Adipocyte (in vitro differentiated cells): ENCODE measurements at regions not wholly inside any gene's neighbourhood (a gene's known extent, or its start where the extent isn't known, plus 50 kb on each side); places are given as distances from the start of the nearest gene placed in this dataset.

ENCODE experiments used
- DNase-seq: peaks from one replicate; pipeline ENCODE4 v3.0.0-alpha.2; 2015; ENCODE audit warnings: low read depth
- H3K27me3 ChIP-seq: replicated peaks from 2 replicates; pipeline ENCODE4 v1.7.0; 2013; ENCODE audit warnings: mild to moderate bottlenecking, low read length, moderate library complexity; ENCODE audit not compliant: control insufficient read depth, insufficient read depth
- H3K36me3 ChIP-seq: 2 replicates; pipeline ENCODE4 v1.7.0; 2013; ENCODE audit warnings: low read length, mild to moderate bottlenecking, moderate library complexity; ENCODE audit not compliant: control insufficient read depth, insufficient read depth, severe bottlenecking
- H3K4me1 ChIP-seq: 2 replicates; pipeline ENCODE4 v1.7.0; 2013; ENCODE audit warnings: mild to moderate bottlenecking, low read length, moderate library complexity; ENCODE audit not compliant: control insufficient read depth, insufficient read depth
- H3K4me3 ChIP-seq: 2 replicates; pipeline ENCODE4 v1.7.0; 2013; ENCODE audit warnings: mild to moderate bottlenecking, low read length, moderate library complexity
- H3K9ac ChIP-seq: 2 replicates; pipeline ENCODE4 v1.7.0; 2013; ENCODE audit warnings: mild to moderate bottlenecking, low read length, moderate library complexity
- H3K9me3 ChIP-seq: 2 replicates; pipeline ENCODE4 v1.7.0; 2013; ENCODE audit warnings: mild to moderate bottlenecking, low read length, moderate library complexity; ENCODE audit not compliant: control insufficient read depth

DNA sequence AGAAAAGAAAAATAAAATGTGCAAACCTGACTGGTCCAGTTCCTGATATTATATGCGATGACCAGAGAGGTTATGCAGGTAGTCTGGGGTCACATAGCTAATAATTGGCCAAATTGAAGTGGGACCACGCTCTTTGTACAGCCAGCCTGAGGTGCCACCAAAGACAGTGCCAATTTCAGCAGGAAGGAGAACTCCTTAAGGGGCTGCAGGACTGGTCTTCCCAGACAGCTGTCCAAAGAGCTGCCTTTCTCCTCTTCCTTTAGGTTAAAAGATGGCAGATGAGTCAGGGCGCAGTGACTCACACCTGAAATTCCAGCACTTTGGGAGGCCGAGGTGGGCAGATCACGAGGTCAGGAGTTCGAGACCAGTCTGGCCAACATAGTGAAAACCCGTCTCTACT is 95.5 kb downstream of the ACKR3 start:
- peaks cover 6% of the 10 kb centered on the region for H3K27me3 ChIP-seq
- H3K36me3 ChIP-seq = no peaks in the 10 kb centered on the region
- DNase-seq = no peak
- H3K9ac ChIP-seq = no peak overlapping the region
- H3K4me3 ChIP-seq = no peak overlapping the region
- peaks cover 55% of the 10 kb centered on the region for H3K4me1 ChIP-seq
- peaks cover 13% of the 10 kb centered on the region for H3K9me3 ChIP-seq

DNA sequence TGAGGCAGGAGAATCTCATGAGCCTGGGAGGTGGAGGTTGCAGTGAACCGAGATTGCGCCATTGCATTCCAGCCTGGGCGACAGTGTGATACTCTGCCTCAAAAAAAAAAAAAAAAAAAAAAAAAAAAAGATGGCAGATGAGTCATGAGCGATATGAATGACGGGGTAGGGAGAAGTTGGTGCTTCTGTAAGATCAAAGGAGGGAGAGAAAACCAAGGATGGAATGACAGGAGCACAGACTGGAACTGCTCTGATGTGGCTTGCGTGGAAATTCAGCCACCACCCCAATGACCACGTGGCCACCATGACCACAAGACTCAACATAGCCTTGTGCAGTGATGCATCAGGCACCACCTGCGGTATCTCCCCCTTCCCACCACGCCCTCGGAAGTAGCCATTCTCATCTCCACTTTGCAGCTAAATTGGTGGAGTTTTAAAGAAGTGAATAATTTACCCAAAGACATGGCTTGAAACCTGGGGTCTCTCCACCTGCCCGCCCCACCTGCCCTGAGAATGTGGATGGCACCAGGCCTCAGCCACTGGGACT is 96.0 kb downstream of the ACKR3 start:
- no peak overlapping the region for H3K4me3 ChIP-seq
- no peaks in the 10 kb centered on the region for H3K36me3 ChIP-seq
- H3K27me3 ChIP-seq = peaks cover 7% of the 10 kb centered on the region
- H3K4me1 ChIP-seq = peaks cover 50% of the 10 kb centered on the region
- no peak overlapping the region for H3K9ac ChIP-seq
- H3K9me3 ChIP-seq = peaks cover 15% of the 10 kb centered on the region
- DNase-seq = no peak

DNA sequence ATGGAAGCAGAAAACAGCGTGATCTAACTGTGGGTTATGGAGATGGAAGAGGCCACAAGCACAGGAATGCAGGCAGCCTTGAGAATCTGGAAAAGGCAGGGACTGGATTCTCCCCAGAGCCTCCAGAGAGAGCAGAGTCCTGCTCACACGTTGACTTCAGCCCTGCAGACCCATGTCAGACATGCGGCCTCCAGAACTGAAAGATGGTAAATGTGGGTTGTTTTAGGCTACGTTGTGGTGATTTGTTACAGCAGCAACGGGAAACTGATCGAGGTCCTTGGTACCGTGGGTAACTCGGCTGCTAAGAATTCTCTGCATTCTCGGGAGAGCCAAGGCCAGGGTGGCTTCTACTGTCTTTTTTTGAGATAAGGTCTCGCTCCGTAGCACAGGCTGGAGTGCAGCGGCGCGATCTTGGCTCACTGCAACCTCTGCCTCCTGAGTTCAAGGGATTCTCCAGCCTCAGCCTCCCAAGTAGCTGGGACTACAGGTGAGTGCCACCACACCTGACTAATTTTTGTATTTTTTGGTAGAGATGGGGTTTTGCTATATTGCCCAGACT is 97.1 kb downstream of the ACKR3 start:
- no peaks in the 10 kb centered on the region for H3K36me3 ChIP-seq
- peaks cover 15% of the 10 kb centered on the region for H3K9me3 ChIP-seq
- H3K4me3 ChIP-seq = no peak overlapping the region
- H3K4me1 ChIP-seq = peaks cover 39% of the 10 kb centered on the region
- no peak overlapping the region for H3K9ac ChIP-seq
- H3K27me3 ChIP-seq = peaks cover 7% of the 10 kb centered on the region
- DNase-seq = no peak

DNA sequence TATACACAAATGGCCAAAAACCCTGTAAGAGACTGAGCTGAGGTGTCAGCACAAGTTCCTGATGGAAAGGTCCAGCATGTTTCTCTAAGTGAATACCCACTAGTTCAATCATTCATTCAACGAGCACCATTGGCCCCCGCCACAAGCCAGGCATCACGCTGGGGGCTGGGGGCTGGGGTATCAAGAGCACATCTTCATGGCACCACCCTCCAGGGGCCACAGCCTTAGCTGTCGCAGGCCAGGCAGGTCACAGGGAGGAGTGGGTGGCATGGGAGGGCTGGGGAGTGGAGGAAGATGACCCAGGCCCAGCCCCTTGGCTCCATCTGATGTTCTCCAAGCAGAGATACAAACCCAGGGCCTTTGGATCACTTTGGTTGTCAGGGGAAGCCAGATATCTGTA is 97.9 kb downstream of the ACKR3 start:
- no peak for DNase-seq
- Histone ChIP-seq H3K9me3 (peaks cover 15% of the 10 kb centered on the region), H3K36me3 (no peaks in the 10 kb centered on the region), H3K27me3 (peaks cover 7% of the 10 kb centered on the region), H3K4me3 (no peak overlapping the region), H3K9ac (no peak overlapping the region), H3K4me1 (peaks cover 31% of the 10 kb centered on the region)

DNA sequence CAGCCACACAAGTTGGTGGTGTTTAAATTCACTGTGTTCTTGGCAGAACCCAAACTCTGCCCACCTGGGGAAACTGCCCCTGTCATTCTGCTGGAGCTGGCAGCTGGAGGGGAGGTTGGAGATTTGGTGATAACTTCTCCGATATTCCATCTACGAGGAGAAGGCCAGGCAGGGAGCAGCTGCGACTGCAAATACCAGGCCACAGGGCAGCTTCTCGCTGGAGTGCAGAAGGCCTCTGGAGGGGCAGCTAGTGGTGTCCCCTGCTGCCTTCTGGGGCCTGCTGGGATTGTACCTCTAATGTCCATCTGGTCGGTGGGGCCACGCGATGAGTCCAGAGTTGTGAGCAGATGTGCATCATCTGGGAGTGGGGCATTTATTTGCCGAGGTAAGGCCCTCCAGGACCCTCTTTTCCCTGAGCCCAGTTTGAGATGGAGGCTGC is 98.9 kb downstream of the ACKR3 start:
- Histone ChIP-seq H3K9me3 (peaks cover 15% of the 10 kb centered on the region), H3K4me3 (no peak overlapping the region), H3K27me3 (peaks cover 7% of the 10 kb centered on the region), H3K36me3 (no peaks in the 10 kb centered on the region), H3K9ac (no peak overlapping the region), H3K4me1 (peaks cover 21% of the 10 kb centered on the region)
- DNase-seq = no peak

DNA sequence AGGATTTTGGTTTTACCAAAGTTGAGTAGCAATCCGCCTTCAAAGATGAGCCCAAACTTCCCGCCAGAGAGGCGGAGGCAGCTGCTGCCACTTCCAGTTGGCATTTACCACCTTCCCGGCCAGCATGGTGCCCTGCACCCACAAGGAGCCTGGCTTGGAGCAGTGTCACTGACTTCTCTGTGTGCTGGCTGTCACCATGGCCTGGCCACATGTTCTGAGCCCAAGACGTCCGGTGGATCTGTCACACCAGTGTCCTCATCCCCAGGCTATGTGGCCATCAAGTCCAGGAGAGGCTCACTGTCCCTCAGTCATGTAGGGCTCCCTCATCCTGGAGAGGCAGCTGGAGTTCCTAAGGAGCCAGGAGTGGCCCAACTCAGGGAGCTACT is 100.6 kb downstream of the ACKR3 start:
- peaks cover 15% of the 10 kb centered on the region for H3K4me1 ChIP-seq
- DNase-seq = no peak
- peaks cover 17% of the 10 kb centered on the region for H3K9me3 ChIP-seq
- H3K36me3 ChIP-seq = no peaks in the 10 kb centered on the region
- no peak overlapping the region for H3K4me3 ChIP-seq
- H3K27me3 ChIP-seq = peaks cover 7% of the 10 kb centered on the region
- H3K9ac ChIP-seq = no peak overlapping the region

DNA sequence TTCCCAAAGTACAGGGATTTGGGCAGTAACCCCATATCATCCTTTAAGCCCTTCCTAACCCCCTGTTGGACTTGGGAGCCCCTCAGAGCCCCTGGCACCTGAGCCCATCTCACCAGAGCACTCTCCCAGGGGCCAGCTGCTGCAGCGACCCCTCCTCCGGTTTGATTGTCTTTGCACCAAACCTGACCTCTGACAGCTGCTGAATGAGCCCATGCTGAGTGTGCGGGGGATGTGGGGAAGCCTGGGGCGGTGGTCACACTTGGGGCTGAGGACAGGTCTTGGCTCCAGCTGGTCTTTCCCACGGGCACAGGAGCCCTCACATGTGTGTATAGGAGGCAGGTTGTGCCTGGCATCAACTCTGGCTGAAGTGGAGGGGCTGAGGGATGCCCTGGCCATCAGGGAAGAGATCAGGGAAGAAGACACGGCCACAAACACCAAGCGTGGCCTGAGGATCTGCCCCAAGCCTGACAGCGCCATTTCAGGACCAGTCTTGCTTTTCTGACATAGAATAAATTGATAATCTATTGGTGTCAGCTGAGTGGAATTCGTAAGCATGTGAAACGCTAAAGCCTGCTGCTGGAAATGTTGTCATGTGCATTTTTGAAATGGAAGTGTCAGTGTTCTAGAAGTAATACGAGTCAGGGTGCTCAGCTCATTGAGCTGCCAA is 102.4 kb downstream of the ACKR3 start:
- no peaks in the 10 kb centered on the region for H3K36me3 ChIP-seq
- H3K9me3 ChIP-seq = peaks cover 14% of the 10 kb centered on the region
- H3K9ac ChIP-seq = no peak overlapping the region
- no peak overlapping the region for H3K4me3 ChIP-seq
- H3K27me3 ChIP-seq = peaks cover 7% of the 10 kb centered on the region
- peaks cover 21% of the 10 kb centered on the region for H3K4me1 ChIP-seq
- no peak for DNase-seq

DNA sequence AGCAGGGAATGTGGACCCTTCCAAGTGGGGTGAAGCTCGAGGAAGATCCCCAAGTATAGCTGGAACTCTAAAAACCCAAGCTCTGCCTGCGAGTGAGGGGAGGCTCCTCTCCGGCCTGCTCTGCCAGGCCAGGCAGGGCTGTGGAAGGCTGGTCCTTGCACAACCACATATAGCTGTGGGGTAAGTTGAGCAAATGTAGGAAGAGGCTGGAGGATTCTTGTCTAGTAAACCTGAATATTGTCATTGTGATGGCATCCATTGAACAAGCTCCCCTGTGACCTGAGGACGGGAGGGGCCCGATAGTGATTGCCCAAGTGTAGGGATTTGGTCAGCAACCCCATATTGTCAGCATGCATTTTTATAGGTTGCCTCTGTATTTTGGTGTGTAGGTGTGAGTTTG is 103.0 kb downstream of the ACKR3 start:
- Histone ChIP-seq H3K36me3 (no peaks in the 10 kb centered on the region), H3K9me3 (peaks cover 14% of the 10 kb centered on the region), H3K9ac (no peak overlapping the region), H3K4me3 (no peak overlapping the region), H3K4me1 (peaks cover 21% of the 10 kb centered on the region), H3K27me3 (peaks cover 7% of the 10 kb centered on the region)
- no peak for DNase-seq

DNA sequence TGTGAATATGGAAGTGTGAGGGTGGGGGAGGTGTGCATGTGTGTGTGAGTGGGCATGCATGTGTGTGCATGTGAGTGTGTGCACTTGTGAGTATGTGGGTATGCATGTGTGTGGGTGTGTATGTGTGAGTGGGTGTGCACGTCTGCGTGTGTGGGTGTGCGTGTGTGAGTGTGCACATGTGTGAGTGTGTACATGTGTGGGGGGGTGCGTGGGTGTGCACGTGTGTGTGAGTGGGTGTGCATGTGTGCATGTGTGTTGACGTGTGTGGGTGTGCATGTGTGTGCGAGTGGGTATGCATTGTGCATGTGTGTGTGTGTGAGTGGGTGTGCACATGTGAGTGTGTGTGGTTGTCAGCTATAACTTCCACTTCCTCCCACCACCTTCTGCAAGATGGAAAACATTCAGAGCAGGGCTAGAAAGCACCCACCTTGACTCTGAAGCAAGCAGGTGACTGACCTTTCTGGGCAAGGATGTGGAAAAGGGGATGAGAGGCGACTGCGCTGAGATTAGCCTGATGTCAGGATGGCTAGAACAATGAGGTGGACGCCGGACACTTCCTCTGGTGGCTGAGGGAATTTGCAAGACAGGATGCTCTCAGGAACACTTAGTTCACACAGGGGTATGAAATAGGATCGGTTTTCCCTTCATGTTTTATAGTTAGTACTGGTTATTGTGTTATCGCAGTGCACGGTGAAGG is 103.6 kb downstream of the ACKR3 start:
- Histone ChIP-seq H3K36me3 (no peaks in the 10 kb centered on the region), H3K9ac (no peak overlapping the region), H3K9me3 (peaks cover 14% of the 10 kb centered on the region), H3K4me3 (no peak overlapping the region), H3K27me3 (peaks cover 7% of the 10 kb centered on the region), H3K4me1 (peaks cover 16% of the 10 kb centered on the region)
- no peak for DNase-seq

DNA sequence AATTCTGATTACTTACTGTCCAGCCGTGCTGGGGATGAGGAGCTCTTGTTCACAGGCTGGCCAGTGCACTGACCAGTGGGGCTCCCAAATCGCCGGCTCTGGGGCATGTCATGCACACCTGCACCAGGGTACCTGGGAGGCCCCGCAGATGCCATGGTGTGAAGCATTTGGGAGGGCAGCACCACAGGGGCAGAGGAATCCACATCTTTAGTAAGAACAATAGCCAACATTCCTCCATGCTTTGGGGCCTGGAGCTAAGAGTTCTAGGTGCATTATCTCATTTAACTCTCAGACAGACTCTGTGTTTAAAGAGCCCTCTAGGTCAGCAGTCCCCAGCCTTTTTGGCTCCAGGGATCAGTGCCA is 104.2 kb downstream of the ACKR3 start:
- Histone ChIP-seq H3K4me1 (peaks cover 12% of the 10 kb centered on the region), H3K27me3 (peaks cover 7% of the 10 kb centered on the region), H3K9me3 (peaks cover 14% of the 10 kb centered on the region), H3K36me3 (no peaks in the 10 kb centered on the region), H3K4me3 (no peak overlapping the region), H3K9ac (no peak overlapping the region)
- no peak for DNase-seq

DNA sequence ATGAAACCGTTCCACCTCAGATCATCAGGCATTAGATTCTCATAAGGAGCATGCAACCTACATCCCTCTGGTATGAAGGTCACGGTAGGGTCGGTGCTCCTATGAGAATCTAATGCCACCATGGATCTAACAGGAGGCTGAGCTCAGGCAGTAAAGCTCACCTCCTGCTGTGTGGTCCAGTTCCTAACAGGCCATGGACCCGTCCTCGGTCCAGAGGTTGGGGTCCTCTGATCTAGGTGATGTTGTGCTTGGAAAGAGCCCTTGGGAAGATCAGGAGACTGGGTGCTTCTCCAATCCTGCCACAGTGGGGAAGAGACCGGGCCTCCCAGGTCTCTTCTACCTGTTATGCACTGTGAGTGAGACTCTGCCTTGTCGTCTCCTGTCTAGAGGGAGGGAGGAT is 104.6 kb downstream of the ACKR3 start:
- DNase-seq = no peak
- no peaks in the 10 kb centered on the region for H3K36me3 ChIP-seq
- H3K9me3 ChIP-seq = peaks cover 14% of the 10 kb centered on the region

More for the DNA sequence above, 104.6 kb downstream of the ACKR3 start:
- Histone ChIP-seq H3K4me1 (peaks cover 12% of the 10 kb centered on the region), H3K9ac (no peak overlapping the region), H3K27me3 (peaks cover 7% of the 10 kb centered on the region), H3K4me3 (no peak overlapping the region)
